ENCODE measurements at regions not wholly inside any gene's neighbourhood (a gene's known extent, or its start where the extent isn't known, plus 50 kb on each side); places are given as distances from the start of the nearest gene placed in this dataset.
"Not testable (repeated sequence)": the region's sequence is repeated elsewhere in the genome, so short reads cannot be mapped to it uniquely, and the experiment has no call there.

DNA sequence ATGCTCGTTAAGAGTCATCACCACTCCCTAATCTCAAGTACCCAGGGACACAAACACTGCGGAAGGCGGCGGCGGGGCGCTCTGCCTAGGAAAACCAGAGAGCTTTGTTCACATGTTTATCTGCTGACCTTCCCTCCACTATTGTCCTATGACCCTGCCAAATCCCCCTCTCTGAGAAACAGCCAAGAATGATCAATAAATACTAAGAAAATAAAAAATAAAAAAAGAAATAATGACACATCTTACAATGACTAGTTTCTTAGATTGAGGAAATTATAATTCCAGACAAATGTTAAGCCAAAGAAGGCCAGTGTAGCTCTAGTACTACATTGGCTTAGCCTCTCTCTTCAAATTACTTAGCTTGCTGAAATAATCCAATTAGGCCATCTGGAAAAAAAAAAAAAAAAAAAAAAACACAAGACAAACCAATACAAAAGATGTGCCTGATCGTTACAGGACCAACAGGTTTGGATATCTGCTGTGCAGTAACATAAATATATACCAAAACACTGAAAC lies 58.0 kb downstream of the ANXA2R start:
- Histone ChIP-seq H4K20me1 (ENCODE audit: insufficient read depth) (no peaks in the 10 kb centered on the region), H3K9ac (no peak overlapping the region), H3K4me2 (no peak overlapping the region), H3K36me3 (ENCODE audit: insufficient read depth) (no peaks in the 10 kb centered on the region), H3K79me2 (ENCODE audit: insufficient read depth, low read depth) (peaks cover 6% of the 10 kb centered on the region; the same call in 1 of the 2 replicates), H3K27me3 (ENCODE audit: insufficient read depth, low read depth) (no peaks in the 10 kb centered on the region), H2AFZ (ENCODE audit: low read depth) (no peak overlapping the region), H3K4me3 (IDR thresholded peaks at IDR 0.05; ENCODE audit: insufficient read depth, low read depth, low read length) (no peak overlapping the region), H3K4me1 (ENCODE audit: low read depth, poor library complexity, severe bottlenecking) (peaks cover under 1% of the 10 kb centered on the region), H3K27ac (no peak overlapping the region)
- TF ChIP-seq CTCF (conservative IDR thresholded peaks at IDR 0.05; ENCODE audit: low read depth, low read length), result no peak

DNA sequence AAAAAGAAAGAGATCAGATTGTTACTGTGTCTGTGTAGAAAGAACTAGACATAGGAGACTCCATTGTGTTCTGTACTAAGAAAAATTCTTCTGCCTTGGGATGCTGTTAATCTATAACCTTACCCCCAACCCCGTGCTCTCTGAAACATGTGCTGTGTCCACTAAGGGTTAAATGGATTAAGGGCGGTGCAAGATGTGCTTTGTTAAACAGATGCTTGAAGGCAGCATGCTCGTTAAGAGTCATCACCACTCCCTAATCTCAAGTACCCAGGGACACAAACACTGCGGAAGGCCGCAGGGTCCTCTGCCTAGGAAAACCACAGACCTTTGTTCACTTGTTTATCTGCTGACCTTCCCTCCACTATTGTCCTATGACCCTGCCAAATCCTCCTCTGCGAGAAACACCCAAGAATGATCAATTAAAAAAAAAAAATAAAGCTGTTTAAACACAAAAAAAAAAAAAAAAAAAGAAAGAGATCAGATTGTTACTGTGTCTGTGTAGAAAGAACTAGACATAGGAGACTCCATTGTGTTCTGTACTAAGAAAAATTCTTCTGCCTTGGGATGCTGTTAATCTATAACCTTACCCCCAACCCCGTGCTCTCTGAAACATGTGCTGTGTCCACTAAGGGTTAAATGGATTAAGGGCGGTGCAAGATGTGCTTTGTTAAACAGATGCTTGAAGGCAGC lies 58.6 kb downstream of the ANXA2R start:
- not testable (repeated sequence) for H3K36me3 ChIP-seq (ENCODE audit: insufficient read depth); H3K4me1 ChIP-seq (ENCODE audit: low read depth, poor library complexity, severe bottlenecking); H3K27ac ChIP-seq; H3K4me3 ChIP-seq (IDR thresholded peaks at IDR 0.05; ENCODE audit: insufficient read depth, low read depth, low read length); H2AFZ ChIP-seq (ENCODE audit: low read depth); H3K27me3 ChIP-seq (ENCODE audit: insufficient read depth, low read depth); H3K4me2 ChIP-seq; H3K79me2 ChIP-seq (ENCODE audit: insufficient read depth, low read depth); H4K20me1 ChIP-seq (ENCODE audit: insufficient read depth); H3K9ac ChIP-seq

GRCh38 chr5:42981015-42981414 lies 59.1 kb downstream of the ANXA2R start:
- not testable (repeated sequence) for H3K4me3 ChIP-seq (IDR thresholded peaks at IDR 0.05; ENCODE audit: insufficient read depth, low read depth, low read length); H3K9ac ChIP-seq; H2AFZ ChIP-seq (ENCODE audit: low read depth); H3K27ac ChIP-seq; H3K27me3 ChIP-seq (ENCODE audit: insufficient read depth, low read depth); H3K4me1 ChIP-seq (ENCODE audit: low read depth, poor library complexity, severe bottlenecking); H4K20me1 ChIP-seq (ENCODE audit: insufficient read depth); H3K36me3 ChIP-seq (ENCODE audit: insufficient read depth); H3K79me2 ChIP-seq (ENCODE audit: insufficient read depth, low read depth); H3K4me2 ChIP-seq

DNA sequence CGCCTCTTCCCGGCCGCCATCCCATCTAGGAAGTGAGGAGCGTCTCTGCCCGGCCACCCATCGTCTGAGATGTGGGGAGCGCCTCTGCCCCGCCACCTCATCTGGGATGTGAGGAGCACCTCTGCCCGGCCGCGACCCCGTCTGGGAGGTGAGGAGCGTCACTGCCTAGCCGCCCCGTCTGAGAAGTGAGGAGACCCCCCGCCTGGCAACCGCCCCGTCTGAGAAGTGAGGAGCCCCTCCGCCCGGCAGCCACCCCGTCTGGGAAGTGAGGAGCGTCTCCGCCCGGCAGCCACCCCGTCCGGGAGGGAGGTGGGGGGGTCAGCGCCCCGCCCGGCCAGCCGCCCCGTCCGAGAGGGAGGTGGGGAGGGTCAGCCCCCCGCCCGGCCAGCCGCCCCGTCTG lies 59.7 kb downstream of the ANXA2R start:
- H3K27ac ChIP-seq; H3K9ac ChIP-seq; H2AFZ ChIP-seq (ENCODE audit: low read depth); H3K4me3 ChIP-seq (IDR thresholded peaks at IDR 0.05; ENCODE audit: insufficient read depth, low read depth, low read length); H3K36me3 ChIP-seq (ENCODE audit: insufficient read depth); H3K4me1 ChIP-seq (ENCODE audit: low read depth, poor library complexity, severe bottlenecking); H4K20me1 ChIP-seq (ENCODE audit: insufficient read depth); H3K79me2 ChIP-seq (ENCODE audit: insufficient read depth, low read depth); H3K4me2 ChIP-seq; H3K27me3 ChIP-seq (ENCODE audit: insufficient read depth, low read depth): not testable (repeated sequence)

GRCh38 chr5:42979242-42979641 lies 60.9 kb downstream of the ANXA2R start:
- H3K4me2 ChIP-seq; H3K4me1 ChIP-seq (ENCODE audit: low read depth, poor library complexity, severe bottlenecking); H2AFZ ChIP-seq (ENCODE audit: low read depth); H3K27me3 ChIP-seq (ENCODE audit: insufficient read depth, low read depth); H3K27ac ChIP-seq; H3K79me2 ChIP-seq (ENCODE audit: insufficient read depth, low read depth); H3K36me3 ChIP-seq (ENCODE audit: insufficient read depth); H4K20me1 ChIP-seq (ENCODE audit: insufficient read depth); H3K4me3 ChIP-seq (IDR thresholded peaks at IDR 0.05; ENCODE audit: insufficient read depth, low read depth, low read length); H3K9ac ChIP-seq: not testable (repeated sequence)

GRCh38 chr5:42974536-42974935 lies 65.6 kb downstream of the ANXA2R start:
- no peak overlapping the region for H3K9ac ChIP-seq
- no peaks in the 10 kb centered on the region for H3K4me1 ChIP-seq (ENCODE audit: low read depth, poor library complexity, severe bottlenecking)
- no peak overlapping the region for H2AFZ ChIP-seq (ENCODE audit: low read depth)
- H3K4me2 ChIP-seq, result no peak overlapping the region
- no peaks in the 10 kb centered on the region for H4K20me1 ChIP-seq (ENCODE audit: insufficient read depth)
- no peak for TF ChIP-seq CTCF (conservative IDR thresholded peaks at IDR 0.05; ENCODE audit: low read depth, low read length)
- H3K27me3 ChIP-seq (ENCODE audit: insufficient read depth, low read depth), result no peaks in the 10 kb centered on the region
- no peak overlapping the region for H3K27ac ChIP-seq
- H3K79me2 ChIP-seq (ENCODE audit: insufficient read depth, low read depth), result no peaks in the 10 kb centered on the region
- H3K36me3 ChIP-seq (ENCODE audit: insufficient read depth), result no peaks in the 10 kb centered on the region
- H3K4me3 ChIP-seq (IDR thresholded peaks at IDR 0.05; ENCODE audit: insufficient read depth, low read depth, low read length), result no peak overlapping the region
